ENCODE measurements at regions not wholly inside any gene's neighbourhood (a gene's known extent, or its start where the extent isn't known, plus 50 kb on each side); places are given as distances from the start of the nearest gene placed in this dataset.

DNA sequence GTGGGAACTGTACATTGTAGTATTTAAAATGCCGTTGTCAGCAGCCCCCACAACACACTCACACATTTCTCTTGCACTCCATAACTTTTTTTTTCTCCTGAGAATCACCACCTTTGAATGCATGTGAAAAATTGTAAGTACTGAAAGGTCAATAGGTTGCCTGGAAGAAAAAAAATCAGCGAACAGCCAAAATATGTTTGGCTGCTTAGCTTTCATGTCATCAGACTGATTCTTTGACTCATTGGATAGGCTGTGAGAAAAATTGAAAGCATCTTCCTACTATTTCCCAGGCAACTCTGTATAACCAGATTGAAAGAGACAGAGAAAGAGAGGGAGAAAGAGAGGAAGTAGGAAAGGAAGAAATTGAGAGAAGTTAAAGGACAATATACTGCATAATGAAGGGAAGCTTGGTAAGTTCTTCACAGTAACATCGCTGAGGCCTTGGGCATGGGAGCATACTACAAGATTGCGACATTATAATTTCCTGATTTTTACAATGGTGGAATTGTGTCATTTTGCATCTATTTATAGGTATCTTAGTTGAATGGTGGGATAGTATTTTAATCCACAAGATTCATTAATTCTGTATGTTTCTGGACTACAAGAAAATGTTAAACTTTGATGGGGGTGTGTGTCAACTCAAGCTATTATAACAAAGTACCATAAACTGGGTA, 249.3 kb upstream of the KCND2 start:
- DNase-seq (ENCODE audit: low read depth) = no peak
- no peak overlapping the region for H3K4me3 ChIP-seq (ENCODE audit: low read depth, low read length)
- TF ChIP-seq CTCF (IDR thresholded peaks at IDR 0.05; ENCODE audit: low read depth, low read length, missing control alignments) = no peak

DNA sequence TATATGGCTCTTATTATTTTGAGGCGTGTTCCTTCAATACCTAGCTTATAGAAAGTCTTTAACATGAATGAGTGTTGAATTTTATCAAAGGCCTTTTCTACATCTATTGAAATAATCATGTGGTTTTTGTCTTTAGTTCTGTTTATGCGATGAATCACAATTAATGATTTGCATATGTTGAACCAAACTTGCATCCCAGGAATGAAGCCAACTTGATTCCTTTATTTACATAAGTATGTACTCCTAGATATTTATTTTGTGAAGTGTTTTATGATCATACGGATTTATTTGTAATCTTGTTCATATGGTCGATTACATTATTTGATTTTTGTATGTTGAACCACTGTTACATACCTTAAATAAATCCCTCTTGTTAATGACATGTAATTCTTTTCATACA, 244.3 kb upstream of the KCND2 start:
- TF ChIP-seq CTCF (IDR thresholded peaks at IDR 0.05; ENCODE audit: low read depth, low read length, missing control alignments) = no peak
- no peak overlapping the region for H3K4me3 ChIP-seq (ENCODE audit: low read depth, low read length)
- DNase-seq (ENCODE audit: low read depth) = no peak

DNA sequence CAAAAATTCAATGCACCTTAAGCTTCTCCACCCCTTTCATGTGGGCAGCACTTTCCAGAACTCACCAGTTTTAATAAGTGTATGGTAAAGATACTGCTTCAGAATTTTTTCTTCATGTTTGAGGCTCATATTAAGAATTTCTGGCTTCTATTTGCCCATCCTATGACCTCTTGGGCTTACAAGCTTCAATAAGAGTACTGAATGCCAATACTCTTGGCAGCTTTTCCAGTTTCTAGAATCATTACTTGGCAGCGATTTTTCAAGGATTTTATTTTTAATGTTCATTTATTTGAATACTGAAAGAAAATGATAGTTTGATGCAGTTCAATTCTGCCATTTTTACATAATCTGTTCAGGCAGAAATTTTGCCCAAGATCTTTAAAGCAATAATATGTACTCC, 242.1 kb upstream of the KCND2 start:
- no peak for TF ChIP-seq CTCF (IDR thresholded peaks at IDR 0.05; ENCODE audit: low read depth, low read length, missing control alignments)
- no peak overlapping the region for H3K4me3 ChIP-seq (ENCODE audit: low read depth, low read length)
- DNase-seq (ENCODE audit: low read depth) = no peak

DNA sequence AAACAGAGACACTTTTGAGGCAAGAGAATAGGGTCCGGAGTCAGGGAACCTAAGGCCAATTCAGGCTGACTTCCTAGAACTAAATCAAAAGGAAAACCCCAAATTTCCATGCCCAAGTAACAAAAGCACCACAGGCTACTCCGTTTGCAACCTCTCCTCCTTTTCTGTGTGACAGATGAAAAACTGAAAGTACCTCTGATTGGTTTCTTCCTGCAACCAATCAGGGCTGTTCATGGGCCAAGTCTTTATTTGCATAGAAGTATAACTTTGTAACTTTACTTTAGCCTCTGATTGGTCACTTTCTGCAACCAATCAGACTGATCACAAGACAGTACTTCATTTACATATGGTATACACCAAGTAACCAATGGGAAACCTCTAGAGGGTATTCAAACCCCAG, 239.9 kb upstream of the KCND2 start:
- no peak for DNase-seq (ENCODE audit: low read depth)
- no peak overlapping the region for H3K4me3 ChIP-seq (ENCODE audit: low read depth, low read length)
- TF ChIP-seq CTCF (IDR thresholded peaks at IDR 0.05; ENCODE audit: low read depth, low read length, missing control alignments) = no peak

GRCh38 chr7:120039138-120039537, 233.8 kb upstream of the KCND2 start:
- H3K4me3 ChIP-seq (ENCODE audit: low read depth, low read length) = no peak overlapping the region
- DNase-seq (ENCODE audit: low read depth) = no peak
- no peak for TF ChIP-seq CTCF (IDR thresholded peaks at IDR 0.05; ENCODE audit: low read depth, low read length, missing control alignments)

DNA sequence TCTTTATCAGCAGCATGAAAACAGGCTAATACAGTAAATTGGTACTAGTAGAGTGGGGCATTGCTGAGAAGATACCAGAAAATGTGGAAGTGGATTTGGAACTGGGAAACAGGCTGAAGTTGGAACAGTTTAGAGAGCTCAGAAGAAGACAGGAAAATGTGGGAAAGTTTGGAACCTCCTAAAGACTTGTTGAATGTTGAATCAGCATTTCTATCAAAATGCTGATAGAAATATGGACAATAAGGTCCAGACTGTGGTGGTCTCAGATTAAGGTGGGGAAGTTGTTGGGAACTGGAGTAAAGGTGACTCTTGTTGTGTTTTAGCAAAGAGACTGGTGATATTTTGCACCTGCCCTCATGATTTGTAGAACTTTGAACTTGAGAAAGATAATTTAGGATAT, 231.2 kb upstream of the KCND2 start:
- TF ChIP-seq CTCF (IDR thresholded peaks at IDR 0.05; ENCODE audit: low read depth, low read length, missing control alignments) = no peak

GRCh38 chr7:120043250-120043649, 229.7 kb upstream of the KCND2 start:
- no peak for TF ChIP-seq CTCF (IDR thresholded peaks at IDR 0.05; ENCODE audit: low read depth, low read length, missing control alignments)
- DNase-seq (ENCODE audit: low read depth) = no peak
- no peak overlapping the region for H3K4me3 ChIP-seq (ENCODE audit: low read depth, low read length)

More for the DNA sequence above, 231.2 kb upstream of the KCND2 start:
- H3K4me3 ChIP-seq (ENCODE audit: low read depth, low read length) = no peak overlapping the region
- DNase-seq (ENCODE audit: low read depth) = no peak

Measured in GM12864 (cell line).